NCI-H1092 (cell line): ENCODE measurements at regions not wholly inside any gene's neighbourhood (a gene's known extent, or its start where the extent isn't known, plus 50 kb on each side); places are given as distances from the start of the nearest gene placed in this dataset.

Source experiments
- DNase-seq: peaks from one replicate; lab custom pipeline; 2025; lab: John Stamatoyannopoulos, UW

- no peak for DNase-seq
Observed at GRCh38 chr14:44297437-44297836, 209.6 kb downstream of the FSCB start.

- DNase-seq, result no peak
Observed at GRCh38 chr14:44291366-44291915, 215.6 kb downstream of the FSCB start.

GRCh38 chr14:44287858-44288257, 219.2 kb downstream of the FSCB start:
- no peak for DNase-seq

- no peak for DNase-seq
Observed at GRCh38 chr14:44286201-44286600, 220.9 kb downstream of the FSCB start.

GRCh38 chr14:44283836-44284235, 223.2 kb downstream of the FSCB start:
- DNase-seq, result no peak

- DNase-seq, result no peak
Observed at GRCh38 chr14:44279357-44279756, 227.7 kb downstream of the FSCB start.

- DNase-seq, result no peak
Observed at GRCh38 chr14:44271637-44272036, 235.4 kb downstream of the FSCB start.

- DNase-seq, result no peak
Observed at GRCh38 chr14:44271006-44271405, 236.1 kb downstream of the FSCB start.

- no peak for DNase-seq
Observed at GRCh38 chr14:44265246-44265645, 241.8 kb downstream of the FSCB start.

- no peak for DNase-seq
Observed at GRCh38 chr14:44215660-44216059, 291.4 kb downstream of the FSCB start.

GRCh38 chr14:44211718-44212117, 295.4 kb downstream of the FSCB start:
- DNase-seq, result no peak

GRCh38 chr14:44204061-44204835, 302.8 kb downstream of the FSCB start:
- no peak for DNase-seq

GRCh38 chr14:44180975-44181374, 326.1 kb downstream of the FSCB start:
- no peak for DNase-seq

GRCh38 chr14:44170556-44170955, 336.5 kb downstream of the FSCB start:
- no peak for DNase-seq

GRCh38 chr14:44170101-44170500, 337.0 kb downstream of the FSCB start:
- no peak for DNase-seq

GRCh38 chr14:44168566-44168965, 338.5 kb downstream of the FSCB start:
- no peak for DNase-seq

GRCh38 chr14:44166611-44167010, 340.5 kb downstream of the FSCB start:
- no peak for DNase-seq

GRCh38 chr14:44165936-44166335, 341.1 kb downstream of the FSCB start:
- no peak for DNase-seq

- no peak for DNase-seq
Observed at GRCh38 chr14:44165286-44165685, 341.8 kb downstream of the FSCB start.

- no peak for DNase-seq
Observed at GRCh38 chr14:44163946-44164345, 343.1 kb downstream of the FSCB start.

- DNase-seq, result no peak
Observed at GRCh38 chr14:44162197-44162596, 344.9 kb downstream of the FSCB start.

- DNase-seq, result peak; percentile 62
Observed at GRCh38 chr14:44154874-44155273, 352.2 kb downstream of the FSCB start.

- no peak for DNase-seq
Observed at GRCh38 chr14:44154446-44154845, 352.6 kb downstream of the FSCB start.
